ENCODE measurements at regions not wholly inside any gene's neighbourhood (a gene's known extent, or its start where the extent isn't known, plus 50 kb on each side); places are given as distances from the start of the nearest gene placed in this dataset.

GRCh38 chr14:84225268-84225667 is 1304.7 kb upstream of the FLRT2 start:
- no peaks in the 10 kb centered on the region for H3K79me2 ChIP-seq (ENCODE audit: control insufficient read depth, insufficient read depth, low read length)
- no peaks in the 10 kb centered on the region for H3K36me3 ChIP-seq (ENCODE audit: control insufficient read depth in 2 of 2, extremely low read depth in 1 of 2, insufficient read depth in 2 of 2, low read length in 2 of 2)
- CTCF ChIA-PET = no interaction called here
- BruUV-seq (replicated peaks) = no TSS peak
- POLR2A ChIA-PET = no interaction called here
- peak; percentile 12 for FAIRE-seq
- no peaks in the 10 kb centered on the region for H4K20me1 ChIP-seq (replicated peaks; ENCODE audit: control insufficient read depth, extremely low read depth, insufficient read depth, low read length)
- intact Hi-C loops (cut with micrococcal nuclease) (no loop called here), dilution Hi-C loops (cut with MboI; ENCODE audit: extremely low pct_ligation_motif_present, low sequenced_read_pairs) (no loop called here)
- H3K4me1 ChIP-seq (ENCODE audit: control insufficient read depth, extremely low read depth, insufficient read depth, low read length) = peaks cover 9% of the 10 kb centered on the region
- no peak overlapping the region for H3K9ac ChIP-seq (replicated peaks; ENCODE audit: extremely low read depth, insufficient read depth, low read length)
- TF ChIP-seq POLR2AphosphoS5 (IDR thresholded peaks at IDR 0.05; ENCODE audit: insufficient read depth, low read depth, low read length) (no peak), GATA2 (IDR thresholded peaks at IDR 0.05; ENCODE audit: insufficient read depth, insufficient read length, low read depth, low read length) (no peak), MAX (IDR thresholded peaks at IDR 0.05; ENCODE audit: insufficient read depth, insufficient read length) (no peak), MYC (IDR thresholded peaks at IDR 0.05; ENCODE audit: low read depth, low read length) (no peak), JUN (IDR thresholded peaks at IDR 0.05; ENCODE audit: borderline replicate concordance, insufficient read depth, insufficient read length, low read depth) (no peak), FOS (IDR thresholded peaks at IDR 0.05; ENCODE audit: borderline replicate concordance, insufficient read depth, low read length) (no peak), EZH2 (IDR thresholded peaks at IDR 0.05; ENCODE audit: borderline replicate concordance, low read depth, low read length, severe bottlenecking) (no peak), POLR2A (IDR thresholded peaks at IDR 0.05; ENCODE audit: low read depth, low read length) (no peak)
- TF ChIP-seq, protein P1, sequence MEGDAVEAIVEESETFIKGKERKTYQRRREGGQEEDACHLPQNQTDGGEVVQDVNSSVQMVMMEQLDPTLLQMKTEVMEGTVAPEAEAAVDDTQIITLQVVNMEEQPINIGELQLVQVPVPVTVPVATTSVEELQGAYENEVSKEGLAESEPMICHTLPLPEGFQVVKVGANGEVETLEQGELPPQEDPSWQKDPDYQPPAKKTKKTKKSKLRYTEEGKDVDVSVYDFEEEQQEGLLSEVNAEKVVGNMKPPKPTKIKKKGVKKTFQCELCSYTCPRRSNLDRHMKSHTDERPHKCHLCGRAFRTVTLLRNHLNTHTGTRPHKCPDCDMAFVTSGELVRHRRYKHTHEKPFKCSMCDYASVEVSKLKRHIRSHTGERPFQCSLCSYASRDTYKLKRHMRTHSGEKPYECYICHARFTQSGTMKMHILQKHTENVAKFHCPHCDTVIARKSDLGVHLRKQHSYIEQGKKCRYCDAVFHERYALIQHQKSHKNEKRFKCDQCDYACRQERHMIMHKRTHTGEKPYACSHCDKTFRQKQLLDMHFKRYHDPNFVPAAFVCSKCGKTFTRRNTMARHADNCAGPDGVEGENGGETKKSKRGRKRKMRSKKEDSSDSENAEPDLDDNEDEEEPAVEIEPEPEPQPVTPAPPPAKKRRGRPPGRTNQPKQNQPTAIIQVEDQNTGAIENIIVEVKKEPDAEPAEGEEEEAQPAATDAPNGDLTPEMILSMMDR (IDR thresholded peaks at IDR 0.05; ENCODE audit: extremely low read depth in 1 of 2, insufficient read depth in 1 of 2, low read depth in 1 of 2, low read length in 2 of 2) = no peak
- no peak overlapping the region for H3K4me2 ChIP-seq (ENCODE audit: insufficient read depth, low read length)
- no peaks in the 10 kb centered on the region for H3K9me1 ChIP-seq (replicated peaks; ENCODE audit: control insufficient read depth, extremely low read depth, insufficient read depth, low read length)
- H3K27ac ChIP-seq (ENCODE audit: insufficient read depth, low read depth, low read length) = no peak overlapping the region
- DNase-seq (ENCODE audit: low read depth, low spot score) = no peak
- H3K9me3 ChIP-seq (replicated peaks; ENCODE audit: control insufficient read depth, insufficient read depth, low read length) = no peaks in the 10 kb centered on the region
- no peak overlapping the region for H3K4me3 ChIP-seq (replicated peaks in 1 of 3; ENCODE audit: insufficient read depth in 1 of 3, low read depth in 1 of 3, low read length in 3 of 3)
- H3K27me3 ChIP-seq (ENCODE audit: control insufficient read depth in 2 of 2, insufficient read depth in 2 of 2, low read length in 2 of 2) = no peaks in the 10 kb centered on the region
- no peak overlapping the region for H2AFZ ChIP-seq (ENCODE audit: low read depth, low read length)
